Natural killer cell (primary cell): ENCODE measurements at regions not wholly inside any gene's neighbourhood (a gene's known extent, or its start where the extent isn't known, plus 50 kb on each side); places are given as distances from the start of the nearest gene placed in this dataset.

Source experiments
- ATAC-seq, 3 donors: fragments of 150-1000 bp in 2 of 3; fragments of 200-7000 bp in 1 of 3; cut with Tn5 transposase; 1 replicate in 1 of 3; 2 replicates in 2 of 3; pipeline ENCODE4 v1.10.0; 2021; ENCODE audit warnings: mild to moderate bottlenecking in 2 of 3, moderate library complexity in 2 of 3
- DNase-seq, 2 donors: peaks; one replicate each; pipeline versions ENCODE4 v3.0.0 to v3.0.0-alpha.2; 2013 to 2021; ENCODE audit warnings: mixed read lengths in 1 of 2
- H3K27ac ChIP-seq: one replicate; pipeline ENCODE4 v1.5.1; 2013; ENCODE audit warnings: mild to moderate bottlenecking, low read length
- H3K27me3 ChIP-seq: one replicate; pipeline ENCODE4 v1.6.1; 2013; ENCODE audit warnings: low read length; ENCODE audit not compliant: control insufficient read depth, insufficient read depth
- H3K36me3 ChIP-seq: one replicate; pipeline ENCODE4 v1.6.1; 2013; ENCODE audit warnings: low read length; ENCODE audit not compliant: control insufficient read depth, insufficient read depth
- H3K4me1 ChIP-seq: one replicate; pipeline ENCODE4 v1.6.1; 2013; ENCODE audit warnings: low read length; ENCODE audit not compliant: control insufficient read depth, insufficient read depth
- H3K4me3 ChIP-seq: one replicate; pipeline ENCODE4 v1.5.1; 2013; ENCODE audit warnings: low read length
- H3K9me3 ChIP-seq: one replicate; pipeline ENCODE4 v1.6.1; 2013; ENCODE audit warnings: low read length; ENCODE audit not compliant: control insufficient read depth, insufficient read depth
- H3K27ac Mint-ChIP-seq, 2 donors: one replicate each; pipeline ENCODE4 v1.8.0; 2022; ENCODE audit warnings: mild to moderate bottlenecking in 2 of 2, mixed read lengths in 2 of 2, moderate library complexity in 1 of 2
- H3K27me3 Mint-ChIP-seq, 2 donors: one replicate each; pipeline ENCODE4 v1.8.0; 2022; ENCODE audit warnings: low read depth in 2 of 2, mixed read lengths in 2 of 2
- H3K36me3 Mint-ChIP-seq: one replicate; pipeline ENCODE4 v1.8.0; 2022; ENCODE audit warnings: mixed read lengths
- H3K4me1 Mint-ChIP-seq, 2 donors: one replicate each; pipeline ENCODE4 v1.8.0; 2022; ENCODE audit warnings: mixed read lengths in 2 of 2
- H3K4me3 Mint-ChIP-seq: one replicate; pipeline ENCODE4 v1.8.0; 2022; ENCODE audit warnings: mild to moderate bottlenecking, moderate library complexity, mixed read lengths
- H3K9me3 Mint-ChIP-seq, 2 donors: one replicate each; pipeline ENCODE4 v1.8.0; 2022; ENCODE audit warnings: mixed read lengths in 2 of 2
- CTCF ChIP-seq: fragments of 200-600 bp; IDR thresholded peaks from one replicate; pipeline ENCODE4 v1.8.0; 2022; ENCODE audit warnings: antibody characterized with exemption
- WGBS: methylation state at CpG from one replicate; pipeline ENCODE4 v1.1.7; 2013; ENCODE audit warnings: missing lambda C conversion rate; ENCODE audit not compliant: insufficient coverage; 5-methylcytosine and 5-hydroxymethylcytosine counted together
- intact Hi-C: fragments of 100-400 bp; cut with micrococcal nuclease; formaldehyde crosslinking; loops from one replicate; pipeline ENCODE4 v1.14.2; 2022

DNA sequence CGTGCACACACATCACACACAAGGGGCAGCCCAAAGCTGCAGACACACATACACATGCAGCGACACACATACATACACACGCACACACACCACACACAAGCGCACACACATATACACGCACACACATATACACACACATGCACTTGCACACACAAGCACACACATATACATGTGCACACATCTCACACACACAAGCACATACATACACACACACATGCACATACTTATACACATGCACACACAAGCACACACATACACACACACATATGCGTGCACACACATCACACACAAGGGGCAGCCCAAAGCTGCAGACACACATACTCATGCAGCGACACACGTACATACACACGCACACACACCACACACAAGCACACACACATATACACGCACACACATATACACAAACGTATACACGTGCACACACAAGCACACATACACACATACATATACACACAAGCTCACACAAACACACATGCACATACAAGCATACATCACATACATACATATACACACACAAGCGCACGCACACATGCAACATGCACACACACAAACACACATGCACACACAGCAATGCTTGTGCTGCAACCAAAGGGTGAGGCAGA lies 178.8 kb upstream of the PFKP start:
- intact Hi-C loops = no loop called here
- WGBS = 98% methylated on average over 14 of the region's 14 CpGs
- Histone ChIP-seq H3K4me3 (no peak overlapping the region), H3K36me3 (no peaks in the 10 kb centered on the region), H3K4me1 (no peaks in the 10 kb centered on the region), H3K27ac (no peak overlapping the region), H3K27me3 (no peaks in the 10 kb centered on the region), H3K9me3 (no peaks in the 10 kb centered on the region)
- ATAC-seq (peak in 1 of 3 donors; percentile 40), DNase-seq (no peak)
- Mint-ChIP-seq H3K27ac (no peak overlapping the region), H3K36me3 (no peaks in the 10 kb centered on the region), H3K27me3 (peaks cover 6% of the 10 kb centered on the region in 2 donors), H3K4me1 (no peaks in the 10 kb centered on the region), H3K9me3 (no peaks in the 10 kb centered on the region), H3K4me3 (no peak overlapping the region)
- TF ChIP-seq CTCF = no peak

GRCh38 chr10:2887391-2888070 lies 179.8 kb upstream of the PFKP start:
- 84% methylated on average over 11 of the region's 12 CpGs for WGBS
- no peak overlapping the region for H3K4me3 ChIP-seq
- Mint-ChIP-seq H3K36me3 (no peaks in the 10 kb centered on the region), H3K4me1 (no peaks in the 10 kb centered on the region), H3K4me3 (no peak overlapping the region), H3K27ac (no peak overlapping the region), H3K27me3 (peaks cover 6% of the 10 kb centered on the region in 2 donors), H3K9me3 (no peaks in the 10 kb centered on the region)
- intact Hi-C loops = no loop called here
- no peaks in the 10 kb centered on the region for H3K4me1 ChIP-seq
- DNase-seq (no peak), ATAC-seq (no peak)
- no peak overlapping the region for H3K27ac ChIP-seq
- H3K27me3 ChIP-seq = no peaks in the 10 kb centered on the region
- TF ChIP-seq CTCF = no peak
- H3K9me3 ChIP-seq = no peaks in the 10 kb centered on the region
- no peaks in the 10 kb centered on the region for H3K36me3 ChIP-seq

- intact Hi-C loops = no loop called here
- Histone ChIP-seq H3K36me3 (no peaks in the 10 kb centered on the region), H3K27me3 (peaks cover 4% of the 10 kb centered on the region), H3K4me1 (no peaks in the 10 kb centered on the region), H3K27ac (no peak overlapping the region), H3K9me3 (no peaks in the 10 kb centered on the region), H3K4me3 (no peak overlapping the region)
- no peak for TF ChIP-seq CTCF
- Mint-ChIP-seq H3K27me3 (peaks cover 6% of the 10 kb centered on the region in 2 donors), H3K27ac (no peak overlapping the region), H3K4me1 (no peaks in the 10 kb centered on the region), H3K4me3 (no peak overlapping the region), H3K36me3 (no peaks in the 10 kb centered on the region), H3K9me3 (no peaks in the 10 kb centered on the region)
- WGBS = 89% methylated on average over 12 of the region's 12 CpGs
- DNase-seq (no peak), ATAC-seq (no peak)
Observed at GRCh38 chr10:2886662-2887061, 180.7 kb upstream of the PFKP start.
